ENCODE measurements at regions not wholly inside any gene's neighbourhood (a gene's known extent, or its start where the extent isn't known, plus 50 kb on each side); places are given as distances from the start of the nearest gene placed in this dataset.

GRCh38 chr2:241929551-241930490, 60.3 kb downstream of the RTP5 start:
- no peak overlapping the region for H3K4me3 ChIP-seq (ENCODE audit: low read depth, low read length)
- no peak for DNase-seq (ENCODE audit: low read depth)
- TF ChIP-seq CTCF (IDR thresholded peaks at IDR 0.05; ENCODE audit: low read depth, low read length) (no peak), POLR2A (IDR thresholded peaks at IDR 0.05; ENCODE audit: extremely low read depth, insufficient read length) (no peak), MAX (IDR thresholded peaks at IDR 0.05; ENCODE audit: low read depth, low read length) (no peak), MYC (IDR thresholded peaks at IDR 0.05; ENCODE audit: low read depth, low read length) (no peak)

- no peak overlapping the region for H3K4me3 ChIP-seq (ENCODE audit: low read depth, low read length)
- no peak for TF ChIP-seq CTCF (IDR thresholded peaks at IDR 0.05; ENCODE audit: low read depth, low read length)
- no peak for TF ChIP-seq MYC (IDR thresholded peaks at IDR 0.05; ENCODE audit: low read depth, low read length)
- no peak for TF ChIP-seq MAX (IDR thresholded peaks at IDR 0.05; ENCODE audit: low read depth, low read length)
- no peak for TF ChIP-seq POLR2A (IDR thresholded peaks at IDR 0.05; ENCODE audit: extremely low read depth, insufficient read length)
- DNase-seq (ENCODE audit: low read depth): no peak
Measured at GRCh38 chr2:241931084-241931975, 61.8 kb downstream of the RTP5 start.

GRCh38 chr2:241931976-241932898, 62.7 kb downstream of the RTP5 start:
- no peak overlapping the region for H3K4me3 ChIP-seq (ENCODE audit: low read depth, low read length)
- no peak for TF ChIP-seq POLR2A (IDR thresholded peaks at IDR 0.05; ENCODE audit: extremely low read depth, insufficient read length)
- no peak for TF ChIP-seq CTCF (IDR thresholded peaks at IDR 0.05; ENCODE audit: low read depth, low read length)
- no peak for TF ChIP-seq MAX (IDR thresholded peaks at IDR 0.05; ENCODE audit: low read depth, low read length)
- TF ChIP-seq MYC (IDR thresholded peaks at IDR 0.05; ENCODE audit: low read depth, low read length): no peak
- no peak for DNase-seq (ENCODE audit: low read depth)

GRCh38 chr2:241932899-241933178, 63.3 kb downstream of the RTP5 start:
- no peak overlapping the region for H3K4me3 ChIP-seq (ENCODE audit: low read depth, low read length)
- no peak for DNase-seq (ENCODE audit: low read depth)
- TF ChIP-seq POLR2A (IDR thresholded peaks at IDR 0.05; ENCODE audit: extremely low read depth, insufficient read length) (no peak), CTCF (IDR thresholded peaks at IDR 0.05; ENCODE audit: low read depth, low read length) (no peak), MYC (IDR thresholded peaks at IDR 0.05; ENCODE audit: low read depth, low read length) (no peak), MAX (IDR thresholded peaks at IDR 0.05; ENCODE audit: low read depth, low read length) (no peak)
